Activated CD8-positive, alpha-beta T cell treated with anti-CD3 and anti-CD28 coated beads, Interleukin-2, amount 10 ng/mL, durations not matched to agents 7 days and 5 days (primary cell): ENCODE measurements at regions not wholly inside any gene's neighbourhood (a gene's known extent, or its start where the extent isn't known, plus 50 kb on each side); places are given as distances from the start of the nearest gene placed in this dataset.
"Not testable (repeated sequence)": the region's sequence is repeated elsewhere in the genome, so short reads cannot be mapped to it uniquely, and the experiment has no call there.

Source experiments
- ATAC-seq: fragments of 150-1000 bp; cut with Tn5 transposase; one replicate; pipeline ENCODE4 v1.10.0; 2021; ENCODE audit warnings: moderate library complexity
- CTCF ChIA-PET: fragments of 350-600 bp; sonication (Branson Sonifier 250); formaldehyde crosslinking; loops from one replicate; lab custom pipeline; 2021; ENCODE audit warnings: antibody characterized with exemption; lab: Charles Lee
- POLR2A ChIA-PET: fragments of 350-600 bp; sonication (Branson Sonifier 250); formaldehyde crosslinking; loops from one replicate; lab custom pipeline; 2021; ENCODE audit warnings: antibody characterized with exemption; lab: Charles Lee
- DNase-seq: peaks from one replicate; pipeline ENCODE4 v3.0.0-alpha.2; 2020
- H3K27ac Mint-ChIP-seq: one replicate; pipeline ENCODE4 v1.8.0; 2021; ENCODE audit warnings: mild to moderate bottlenecking, mixed read lengths
- H3K27me3 Mint-ChIP-seq: one replicate; pipeline ENCODE4 v1.8.0; 2021; ENCODE audit warnings: low read depth, mixed read lengths
- H3K36me3 Mint-ChIP-seq: one replicate; pipeline ENCODE4 v1.8.0; 2021; ENCODE audit warnings: low read depth, mixed read lengths
- H3K4me1 Mint-ChIP-seq: one replicate; pipeline ENCODE4 v1.8.0; 2021; ENCODE audit warnings: low read depth, mixed read lengths
- H3K4me3 Mint-ChIP-seq: one replicate; pipeline ENCODE4 v1.8.0; 2021; ENCODE audit warnings: mild to moderate bottlenecking, mixed read lengths
- H3K9me3 Mint-ChIP-seq: one replicate; pipeline ENCODE4 v1.8.0; 2022; ENCODE audit warnings: mixed read lengths; ENCODE audit not compliant: insufficient read depth

DNA sequence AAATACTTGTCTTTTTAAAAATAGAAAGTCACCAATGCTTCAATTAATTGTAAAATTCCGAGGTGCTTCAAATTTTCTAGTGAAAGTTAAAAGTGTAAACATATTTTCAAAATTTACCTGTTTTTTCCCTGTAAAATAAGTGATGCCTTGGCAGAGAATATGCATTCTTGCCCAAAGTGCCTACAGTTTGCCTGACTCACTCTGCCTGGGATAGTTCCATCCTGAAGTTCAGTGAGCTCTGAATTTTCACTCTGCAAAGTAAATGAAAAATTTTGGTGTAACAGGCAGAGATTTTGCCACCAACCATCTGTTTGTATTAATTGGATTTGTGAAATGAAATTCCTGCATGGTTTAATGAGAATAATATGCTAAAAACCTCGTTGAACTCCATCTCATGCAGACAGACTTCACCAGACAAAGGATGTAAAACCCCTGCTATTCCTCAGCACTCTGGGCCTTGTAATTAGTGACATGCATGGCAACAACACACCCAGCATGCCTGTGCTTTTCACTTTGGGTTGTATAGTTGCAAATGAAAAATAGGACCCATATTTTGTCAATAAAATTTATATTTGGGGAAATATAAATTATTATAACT, 117.4 kb upstream of the GNAI1 start:
- H3K9me3 Mint-ChIP-seq, result no peaks in the 10 kb centered on the region
- peaks cover 1% of the 10 kb centered on the region for H3K4me1 Mint-ChIP-seq
- no peaks in the 10 kb centered on the region for H3K36me3 Mint-ChIP-seq
- ChIA-PET CTCF (no interaction called here), POLR2A (no interaction called here)
- H3K27me3 Mint-ChIP-seq, result no peaks in the 10 kb centered on the region
- ATAC-seq (no peak), DNase-seq (no peak)
- H3K4me3 Mint-ChIP-seq, result no peak overlapping the region
- no peak overlapping the region for H3K27ac Mint-ChIP-seq

DNA sequence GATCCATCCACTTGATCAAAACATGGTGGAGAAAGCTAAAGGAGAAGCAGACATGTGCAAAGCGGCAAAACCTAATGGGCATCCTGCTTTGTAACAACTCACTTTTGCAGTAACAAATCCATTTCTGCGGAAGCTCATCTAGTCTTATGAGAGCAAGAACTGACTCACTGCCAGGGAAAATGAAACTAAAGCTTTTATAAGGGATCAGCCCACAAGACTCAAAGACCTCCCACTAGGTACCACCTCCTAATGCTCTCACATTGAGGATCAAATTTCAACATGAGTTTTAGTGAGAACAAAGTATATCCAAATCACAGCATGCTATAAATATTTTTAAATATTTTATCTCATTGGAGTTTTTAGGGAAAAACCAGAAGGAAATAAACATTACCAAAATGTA, 120.1 kb upstream of the GNAI1 start:
- H3K36me3 Mint-ChIP-seq, result no peaks in the 10 kb centered on the region
- H3K27me3 Mint-ChIP-seq, result no peaks in the 10 kb centered on the region
- ATAC-seq (no peak), DNase-seq (no peak)
- ChIA-PET CTCF (no interaction called here), POLR2A (no interaction called here)
- no peak overlapping the region for H3K27ac Mint-ChIP-seq
- peaks cover 1% of the 10 kb centered on the region for H3K4me1 Mint-ChIP-seq
- no peaks in the 10 kb centered on the region for H3K9me3 Mint-ChIP-seq
- no peak overlapping the region for H3K4me3 Mint-ChIP-seq

DNA sequence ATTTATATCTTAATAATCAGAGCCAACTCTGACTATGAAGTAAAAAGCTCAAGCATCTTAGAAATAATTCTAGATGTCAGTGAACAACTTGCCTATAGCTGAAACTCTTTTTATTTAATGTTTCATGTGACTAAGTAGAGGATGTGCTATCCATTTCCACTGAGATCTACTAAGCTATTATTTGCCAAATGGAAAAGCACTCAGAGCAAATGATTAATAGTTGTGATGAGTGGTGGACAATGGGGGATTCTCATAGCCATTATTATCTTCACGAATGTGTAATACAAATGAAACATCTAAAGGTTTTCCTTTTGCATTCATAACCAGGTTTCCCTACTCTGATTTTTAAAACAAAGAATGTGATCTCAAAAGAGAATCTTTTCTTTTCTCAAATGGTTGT, 126.6 kb upstream of the GNAI1 start:
- H3K9me3 Mint-ChIP-seq, result no peaks in the 10 kb centered on the region
- no peaks in the 10 kb centered on the region for H3K27me3 Mint-ChIP-seq
- no peak overlapping the region for H3K27ac Mint-ChIP-seq
- H3K4me3 Mint-ChIP-seq, result no peak overlapping the region
- ChIA-PET CTCF (no interaction called here), POLR2A (no interaction called here)
- DNase-seq, result no peak
- no peaks in the 10 kb centered on the region for H3K4me1 Mint-ChIP-seq
- no peak for ATAC-seq
- H3K36me3 Mint-ChIP-seq, result no peaks in the 10 kb centered on the region

DNA sequence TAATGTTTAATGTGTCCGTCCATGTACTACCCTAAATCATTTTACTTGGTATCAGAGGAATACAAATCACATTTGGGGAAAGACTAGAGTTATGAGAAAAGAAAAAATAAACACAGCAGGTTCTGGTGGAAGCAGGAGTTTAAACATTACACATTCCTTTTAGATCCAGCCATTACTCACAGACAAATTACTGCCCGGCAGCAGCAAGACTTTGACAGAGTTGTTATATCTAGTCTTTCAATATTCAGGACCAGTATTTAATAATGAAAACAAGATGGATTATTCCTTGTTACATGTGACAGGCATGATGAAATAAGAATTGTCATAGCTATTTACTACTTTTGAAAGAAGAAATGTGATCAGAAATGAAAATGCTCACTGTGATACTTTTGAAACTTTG, 131.8 kb upstream of the GNAI1 start:
- no peak for DNase-seq
- ChIA-PET CTCF (no interaction called here), POLR2A (no interaction called here)
- Mint-ChIP-seq H3K27me3 (no peaks in the 10 kb centered on the region), H3K4me3 (no peak overlapping the region), H3K36me3 (no peaks in the 10 kb centered on the region), H3K27ac (no peak overlapping the region), H3K4me1 (no peaks in the 10 kb centered on the region), H3K9me3 (no peaks in the 10 kb centered on the region)
- ATAC-seq, result no peak

DNA sequence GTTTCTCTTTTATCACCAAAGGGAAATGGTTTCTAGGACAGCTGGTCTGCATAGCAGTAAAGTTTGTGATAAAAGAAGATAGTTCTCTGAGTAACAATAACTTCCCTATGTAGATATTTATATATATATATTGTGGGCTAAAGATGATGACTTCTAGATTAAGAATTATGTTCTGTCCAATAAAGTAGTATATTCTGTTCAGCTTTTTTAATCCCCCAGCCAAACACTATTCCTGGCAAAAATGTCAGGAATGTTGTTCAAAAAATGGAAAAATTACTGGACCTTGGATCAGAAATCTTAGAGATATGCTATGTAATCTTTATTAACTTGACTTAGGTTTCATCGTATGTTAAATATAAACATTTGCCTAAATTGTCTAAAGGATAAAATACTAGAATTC, 136.3 kb upstream of the GNAI1 start:
- Mint-ChIP-seq H3K9me3 (no peaks in the 10 kb centered on the region), H3K27ac (no peak overlapping the region), H3K4me1 (no peaks in the 10 kb centered on the region), H3K27me3 (no peaks in the 10 kb centered on the region), H3K4me3 (no peak overlapping the region), H3K36me3 (no peaks in the 10 kb centered on the region)
- no peak for DNase-seq
- CTCF ChIA-PET, result no interaction called here
- no peak for ATAC-seq
- POLR2A ChIA-PET, result no interaction called here

DNA sequence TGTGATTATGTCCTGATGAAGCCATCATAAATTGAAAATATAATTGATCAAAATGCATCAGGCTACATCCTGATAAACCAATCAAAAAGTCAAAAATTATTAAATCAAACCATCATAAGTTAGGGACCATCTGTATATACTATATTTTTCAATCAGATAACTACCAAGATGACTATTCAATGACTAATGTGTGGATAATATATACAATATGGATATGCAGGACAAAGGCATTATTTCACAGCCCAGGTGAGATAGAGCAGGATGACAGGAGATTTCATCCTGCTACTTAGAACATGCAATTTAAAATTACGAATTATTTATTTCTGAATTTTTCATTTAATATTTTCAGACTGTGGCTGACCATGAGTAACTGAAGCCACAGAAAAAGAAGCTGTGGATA, 137.3 kb upstream of the GNAI1 start:
- no peak overlapping the region for H3K27ac Mint-ChIP-seq
- H3K4me3 Mint-ChIP-seq, result no peak overlapping the region
- ChIA-PET POLR2A (no interaction called here), CTCF (no interaction called here)
- no peaks in the 10 kb centered on the region for H3K27me3 Mint-ChIP-seq
- H3K9me3 Mint-ChIP-seq, result no peaks in the 10 kb centered on the region
- no peaks in the 10 kb centered on the region for H3K36me3 Mint-ChIP-seq
- H3K4me1 Mint-ChIP-seq, result no peaks in the 10 kb centered on the region
- DNase-seq, result no peak
- ATAC-seq, result no peak

DNA sequence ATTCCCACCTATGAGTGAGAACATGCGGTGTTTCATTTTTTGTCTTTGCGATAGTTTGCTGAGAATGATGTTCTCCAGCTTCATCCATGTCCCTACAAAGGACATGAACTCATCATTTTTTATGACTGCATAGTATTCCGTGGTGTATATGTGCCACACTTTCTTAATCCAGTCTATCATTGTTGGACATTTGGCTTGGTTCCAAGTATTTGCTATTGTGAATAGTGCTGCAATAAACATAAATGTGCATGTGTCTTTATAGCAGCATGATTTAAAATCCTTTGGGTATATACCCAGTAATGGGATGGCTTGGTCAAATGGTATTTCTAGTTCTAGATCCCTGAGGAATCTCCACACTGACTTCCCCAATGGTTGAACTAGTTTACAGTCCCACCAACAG, 138.9 kb upstream of the GNAI1 start:
- H3K27ac Mint-ChIP-seq, H3K4me3 Mint-ChIP-seq, POLR2A ChIA-PET, H3K9me3 Mint-ChIP-seq, ATAC-seq, DNase-seq, H3K27me3 Mint-ChIP-seq, CTCF ChIA-PET, H3K36me3 Mint-ChIP-seq, H3K4me1 Mint-ChIP-seq: not testable (repeated sequence)

DNA sequence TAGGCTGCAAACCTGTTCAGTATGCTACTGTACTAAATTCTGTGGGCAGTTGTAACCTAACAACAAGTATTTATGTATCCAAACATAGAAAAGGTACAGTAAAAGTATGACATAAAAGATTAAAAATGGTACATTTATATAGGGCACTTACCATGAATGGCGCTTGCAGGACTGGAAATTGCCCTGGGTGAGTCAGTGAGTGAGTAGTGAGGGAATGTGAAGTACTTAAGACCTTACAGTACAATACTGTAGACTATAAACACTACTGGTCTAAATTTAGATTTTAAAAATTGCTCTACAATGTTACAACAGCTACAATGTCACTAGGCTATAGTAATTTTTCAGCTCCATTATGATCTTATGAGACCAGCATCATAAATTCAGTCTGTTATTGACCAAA, 146.0 kb upstream of the GNAI1 start:
- H3K36me3 Mint-ChIP-seq, result no peaks in the 10 kb centered on the region
- no peaks in the 10 kb centered on the region for H3K27me3 Mint-ChIP-seq
- no peaks in the 10 kb centered on the region for H3K9me3 Mint-ChIP-seq
- no peak for DNase-seq
- ChIA-PET POLR2A (no interaction called here), CTCF (interaction anchor here (0.6 kb wide), 1 partner anchor 32 kb away, joined by 3 read pairs; no protein-coding TSS in a partner anchor)
- H3K4me1 Mint-ChIP-seq, result no peaks in the 10 kb centered on the region
- ATAC-seq, result no peak
- no peak overlapping the region for H3K27ac Mint-ChIP-seq
- no peak overlapping the region for H3K4me3 Mint-ChIP-seq

DNA sequence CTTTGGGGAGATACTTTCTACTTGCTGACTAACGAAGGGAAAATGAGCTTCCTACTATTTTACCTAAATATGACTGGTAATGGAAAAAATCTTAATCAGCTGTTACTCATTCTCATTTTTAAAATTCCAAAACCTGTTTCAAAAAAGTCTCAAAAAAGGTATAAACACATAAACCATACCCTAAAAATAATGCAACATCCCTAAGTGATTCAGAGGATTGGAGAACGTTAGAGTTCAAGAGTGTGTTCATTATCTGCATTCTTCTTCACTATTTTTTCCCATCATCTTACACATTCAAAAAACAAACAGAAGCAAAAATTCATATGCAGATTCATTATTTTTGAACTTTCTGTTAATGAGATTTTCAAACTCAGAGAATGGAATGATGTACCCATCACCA, 150.4 kb upstream of the GNAI1 start:
- ATAC-seq (no peak), DNase-seq (no peak)
- Mint-ChIP-seq H3K4me1 (no peaks in the 10 kb centered on the region), H3K36me3 (no peaks in the 10 kb centered on the region), H3K27me3 (no peaks in the 10 kb centered on the region), H3K9me3 (no peaks in the 10 kb centered on the region), H3K27ac (no peak overlapping the region), H3K4me3 (no peak overlapping the region)
- POLR2A ChIA-PET, result no interaction called here
- CTCF ChIA-PET, result no interaction called here

DNA sequence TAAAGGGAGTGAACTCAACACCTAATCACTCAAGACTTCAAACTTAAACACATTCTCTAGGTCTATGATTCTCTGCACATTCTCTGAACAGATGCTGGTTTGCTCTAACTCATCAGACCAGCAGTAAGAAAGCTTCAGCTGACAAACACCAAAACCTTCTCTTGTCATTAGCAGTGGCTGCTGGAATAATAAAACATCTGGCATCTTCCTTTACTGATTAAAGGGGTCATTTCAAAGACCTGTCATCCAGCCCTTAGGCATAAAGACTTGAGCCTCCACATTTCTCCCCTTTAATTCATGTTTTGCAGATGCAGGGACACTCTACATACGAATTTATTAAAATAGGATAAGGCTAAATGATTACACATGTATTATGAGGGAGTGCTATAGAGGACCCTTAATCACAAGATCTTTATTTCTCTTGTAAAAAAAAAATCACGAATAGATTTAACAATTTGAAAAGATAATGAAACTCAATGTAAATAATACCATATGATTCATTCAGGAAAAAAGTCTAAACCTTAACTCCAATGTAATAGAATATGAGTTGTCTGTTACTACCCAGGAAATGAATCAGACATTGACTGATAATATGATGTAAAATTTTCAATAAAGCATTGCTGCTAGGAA, 152.4 kb upstream of the GNAI1 start:
- H3K36me3 Mint-ChIP-seq, result peaks cover 2% of the 10 kb centered on the region
- POLR2A ChIA-PET, result no interaction called here
- H3K27ac Mint-ChIP-seq, result no peak overlapping the region
- no peak for ATAC-seq
- no peaks in the 10 kb centered on the region for H3K27me3 Mint-ChIP-seq
- H3K4me3 Mint-ChIP-seq, result no peak overlapping the region
- no peak for DNase-seq
- H3K9me3 Mint-ChIP-seq, result no peaks in the 10 kb centered on the region
- CTCF ChIA-PET, result no interaction called here
- no peaks in the 10 kb centered on the region for H3K4me1 Mint-ChIP-seq

DNA sequence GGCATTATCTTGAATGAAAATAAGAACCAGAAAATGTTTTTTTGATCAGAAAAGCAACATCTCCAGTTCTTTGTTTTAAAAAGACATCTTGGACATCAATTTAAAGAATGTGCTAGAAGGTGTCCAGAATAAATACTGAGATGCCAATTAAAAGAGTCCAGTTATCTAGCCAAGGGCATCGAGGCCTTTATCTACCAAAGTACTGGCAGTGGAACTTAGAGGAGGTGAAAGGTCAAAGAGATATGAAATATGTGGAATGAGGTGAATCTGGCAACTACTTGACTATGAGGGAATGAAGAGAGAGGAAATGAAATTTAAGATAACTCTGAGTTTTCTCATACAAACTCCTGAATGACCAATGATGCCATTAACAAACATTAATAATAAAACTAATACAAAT, 154.3 kb upstream of the GNAI1 start:
- H3K27me3 Mint-ChIP-seq, result no peaks in the 10 kb centered on the region

DNA sequence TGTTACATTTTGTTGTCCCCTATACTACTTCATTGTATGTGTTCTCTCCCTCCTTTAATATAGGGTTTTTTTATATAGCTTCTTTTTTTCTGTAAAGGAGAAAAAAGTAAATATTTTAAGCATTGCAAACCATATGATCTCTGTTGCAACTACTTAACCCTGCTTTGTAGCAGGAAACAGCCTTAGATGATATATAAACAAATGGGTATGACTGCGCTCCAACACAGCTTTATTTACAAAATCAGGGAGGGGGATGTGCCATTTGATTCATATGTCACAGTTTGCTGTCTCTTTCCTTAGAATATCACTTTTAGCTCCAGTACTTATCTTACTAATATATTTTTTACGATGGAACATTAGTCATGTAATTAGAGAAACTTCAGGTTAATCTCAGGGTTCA, 155.2 kb upstream of the GNAI1 start:
- no peak for DNase-seq
- CTCF ChIA-PET, result no interaction called here
- no peaks in the 10 kb centered on the region for H3K27me3 Mint-ChIP-seq
- no peak for ATAC-seq
- peaks cover 10% of the 10 kb centered on the region for H3K4me1 Mint-ChIP-seq
- H3K9me3 Mint-ChIP-seq, result no peaks in the 10 kb centered on the region
- H3K27ac Mint-ChIP-seq, result no peak overlapping the region
- POLR2A ChIA-PET, result no interaction called here
- H3K36me3 Mint-ChIP-seq, result peaks cover 4% of the 10 kb centered on the region
- no peak overlapping the region for H3K4me3 Mint-ChIP-seq

More for the DNA sequence above, 154.3 kb upstream of the GNAI1 start:
- Mint-ChIP-seq H3K9me3 (no peaks in the 10 kb centered on the region), H3K27ac (no peak overlapping the region), H3K36me3 (peaks cover 4% of the 10 kb centered on the region), H3K4me3 (no peak overlapping the region), H3K4me1 (peaks cover 10% of the 10 kb centered on the region)
- ChIA-PET POLR2A (no interaction called here), CTCF (no interaction called here)
- ATAC-seq, result no peak
- no peak for DNase-seq

DNA sequence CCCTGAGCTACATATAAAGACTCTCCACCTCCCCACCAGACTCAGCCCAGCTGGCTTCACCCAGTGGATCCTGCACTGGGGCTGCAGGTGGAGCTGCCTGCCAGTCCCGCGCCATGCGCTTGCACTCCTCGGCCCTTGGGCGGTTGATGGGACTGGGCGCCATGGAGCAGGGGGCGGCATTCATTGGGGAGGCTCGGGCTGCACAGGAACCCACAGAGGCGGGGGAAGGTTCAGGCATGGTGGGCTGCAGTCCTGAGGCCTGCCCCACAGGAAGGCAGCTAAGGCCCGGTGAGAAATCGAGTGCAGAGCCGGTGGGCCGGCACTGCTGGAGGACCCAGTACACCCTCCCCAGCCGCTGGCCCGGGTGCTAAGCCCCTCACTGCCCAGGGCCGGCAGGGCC, 157.2 kb upstream of the GNAI1 start:
- H3K36me3 Mint-ChIP-seq, result peaks cover 4% of the 10 kb centered on the region
- no peak for DNase-seq

More for the DNA sequence above, 157.2 kb upstream of the GNAI1 start:
- H3K27me3 Mint-ChIP-seq, result no peaks in the 10 kb centered on the region
- CTCF ChIA-PET, result no interaction called here
- no peak overlapping the region for H3K27ac Mint-ChIP-seq
- POLR2A ChIA-PET, result no interaction called here
- no peak for ATAC-seq
- H3K9me3 Mint-ChIP-seq, result no peaks in the 10 kb centered on the region
- H3K4me3 Mint-ChIP-seq, result no peak overlapping the region
- H3K4me1 Mint-ChIP-seq, result peaks cover 10% of the 10 kb centered on the region
